Glutamatergic neuron (in vitro differentiated cells): ENCODE measurements at regions not wholly inside any gene's neighbourhood (a gene's known extent, or its start where the extent isn't known, plus 50 kb on each side); places are given as distances from the start of the nearest gene placed in this dataset.

Experiments used
- DNase-seq: peaks from one replicate; pipeline ENCODE4 v3.0.0; 2022
- H3K27ac Mint-ChIP-seq: one replicate; pipeline ENCODE4 v1.8.0; 2020; ENCODE audit warnings: mild to moderate bottlenecking, mixed read lengths, inconsistent platforms; ENCODE audit not compliant: unreplicated experiment
- H3K27me3 Mint-ChIP-seq: one replicate; pipeline ENCODE4 v1.8.0; 2020; ENCODE audit warnings: mild to moderate bottlenecking, moderate library complexity, mixed read lengths, inconsistent platforms; ENCODE audit not compliant: unreplicated experiment
- H3K36me3 Mint-ChIP-seq: one replicate; pipeline ENCODE4 v1.8.0; 2020; ENCODE audit warnings: mild to moderate bottlenecking, mixed read lengths, inconsistent platforms; ENCODE audit not compliant: unreplicated experiment
- H3K4me1 Mint-ChIP-seq: one replicate; pipeline ENCODE4 v1.8.0; 2020; ENCODE audit warnings: mild to moderate bottlenecking, low read depth, mixed read lengths, inconsistent platforms; ENCODE audit not compliant: unreplicated experiment
- H3K4me3 Mint-ChIP-seq: one replicate; pipeline ENCODE4 v1.8.0; 2020; ENCODE audit warnings: mild to moderate bottlenecking, mixed read lengths, inconsistent platforms; ENCODE audit not compliant: unreplicated experiment
- H3K9me3 Mint-ChIP-seq: one replicate; pipeline ENCODE4 v1.8.0; 2020; ENCODE audit warnings: mild to moderate bottlenecking, moderate library complexity, mixed read lengths, inconsistent platforms; ENCODE audit not compliant: unreplicated experiment
- TF ChIP-seq, protein P1 (sequence below): fragments of 200-600 bp; sonication (generic); IDR thresholded peaks from one replicate; pipeline ENCODE4 v1.5.0; 2021; ENCODE audit not compliant: partially characterized antibody, unreplicated experiment

- no peak for DNase-seq
- Mint-ChIP-seq H3K4me3 (no peak overlapping the region), H3K36me3 (no peaks in the 10 kb centered on the region), H3K4me1 (no peaks in the 10 kb centered on the region), H3K27ac (no peak overlapping the region), H3K27me3 (no peaks in the 10 kb centered on the region), H3K9me3 (no peaks in the 10 kb centered on the region)
- TF ChIP-seq, protein P1, sequence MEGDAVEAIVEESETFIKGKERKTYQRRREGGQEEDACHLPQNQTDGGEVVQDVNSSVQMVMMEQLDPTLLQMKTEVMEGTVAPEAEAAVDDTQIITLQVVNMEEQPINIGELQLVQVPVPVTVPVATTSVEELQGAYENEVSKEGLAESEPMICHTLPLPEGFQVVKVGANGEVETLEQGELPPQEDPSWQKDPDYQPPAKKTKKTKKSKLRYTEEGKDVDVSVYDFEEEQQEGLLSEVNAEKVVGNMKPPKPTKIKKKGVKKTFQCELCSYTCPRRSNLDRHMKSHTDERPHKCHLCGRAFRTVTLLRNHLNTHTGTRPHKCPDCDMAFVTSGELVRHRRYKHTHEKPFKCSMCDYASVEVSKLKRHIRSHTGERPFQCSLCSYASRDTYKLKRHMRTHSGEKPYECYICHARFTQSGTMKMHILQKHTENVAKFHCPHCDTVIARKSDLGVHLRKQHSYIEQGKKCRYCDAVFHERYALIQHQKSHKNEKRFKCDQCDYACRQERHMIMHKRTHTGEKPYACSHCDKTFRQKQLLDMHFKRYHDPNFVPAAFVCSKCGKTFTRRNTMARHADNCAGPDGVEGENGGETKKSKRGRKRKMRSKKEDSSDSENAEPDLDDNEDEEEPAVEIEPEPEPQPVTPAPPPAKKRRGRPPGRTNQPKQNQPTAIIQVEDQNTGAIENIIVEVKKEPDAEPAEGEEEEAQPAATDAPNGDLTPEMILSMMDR, result no peak
Measured at GRCh38 chr4:38406243-38406642, 257.8 kb upstream of the KLF3 start.

DNA sequence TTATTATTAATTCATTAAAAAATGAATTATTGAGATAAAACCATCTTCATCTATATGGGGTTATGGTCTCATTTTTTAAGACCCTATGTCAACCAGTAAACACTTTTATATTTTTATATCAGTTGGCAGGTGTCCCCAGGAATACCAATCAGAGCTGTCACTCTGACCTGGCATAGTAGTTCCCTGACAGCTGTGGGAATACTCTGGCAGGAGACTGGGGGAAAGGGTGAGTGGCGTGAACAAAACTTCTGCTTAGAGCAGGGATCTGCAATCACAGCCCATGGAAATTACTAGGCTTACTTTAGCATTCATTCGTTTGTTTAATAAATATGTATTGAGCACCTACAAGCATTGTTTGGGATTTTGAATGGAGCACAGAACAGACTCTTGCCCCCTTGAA is 254.1 kb upstream of the KLF3 start:
- TF ChIP-seq, protein P1, result no peak
- Mint-ChIP-seq H3K9me3 (no peaks in the 10 kb centered on the region), H3K36me3 (no peaks in the 10 kb centered on the region), H3K27me3 (no peaks in the 10 kb centered on the region), H3K27ac (no peak overlapping the region), H3K4me1 (no peaks in the 10 kb centered on the region), H3K4me3 (no peak overlapping the region)
- no peak for DNase-seq

DNA sequence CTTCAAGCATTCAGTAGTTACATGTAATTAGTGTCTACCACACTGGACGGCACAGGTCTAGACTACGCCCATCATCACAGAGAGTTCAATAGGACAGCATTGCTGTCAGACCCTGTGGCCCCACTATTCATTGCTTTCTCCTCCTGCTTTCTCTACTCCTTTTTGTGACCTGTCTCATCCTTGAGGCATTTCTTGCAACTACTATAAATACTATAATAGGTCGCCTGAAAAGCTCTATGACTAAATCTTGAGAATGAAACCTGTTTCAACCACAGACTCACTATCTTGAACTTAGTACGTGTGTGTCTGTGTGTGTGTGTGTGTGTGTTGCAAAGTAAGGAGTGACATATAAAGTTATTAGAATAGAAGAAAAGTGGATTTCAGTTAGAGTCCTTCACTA is 252.9 kb upstream of the KLF3 start:
- H3K4me1 Mint-ChIP-seq, result no peaks in the 10 kb centered on the region
- TF ChIP-seq, protein P1, result no peak
- no peaks in the 10 kb centered on the region for H3K27me3 Mint-ChIP-seq
- no peaks in the 10 kb centered on the region for H3K36me3 Mint-ChIP-seq
- no peak overlapping the region for H3K4me3 Mint-ChIP-seq
- no peak overlapping the region for H3K27ac Mint-ChIP-seq
- no peak for DNase-seq
- no peaks in the 10 kb centered on the region for H3K9me3 Mint-ChIP-seq

DNA sequence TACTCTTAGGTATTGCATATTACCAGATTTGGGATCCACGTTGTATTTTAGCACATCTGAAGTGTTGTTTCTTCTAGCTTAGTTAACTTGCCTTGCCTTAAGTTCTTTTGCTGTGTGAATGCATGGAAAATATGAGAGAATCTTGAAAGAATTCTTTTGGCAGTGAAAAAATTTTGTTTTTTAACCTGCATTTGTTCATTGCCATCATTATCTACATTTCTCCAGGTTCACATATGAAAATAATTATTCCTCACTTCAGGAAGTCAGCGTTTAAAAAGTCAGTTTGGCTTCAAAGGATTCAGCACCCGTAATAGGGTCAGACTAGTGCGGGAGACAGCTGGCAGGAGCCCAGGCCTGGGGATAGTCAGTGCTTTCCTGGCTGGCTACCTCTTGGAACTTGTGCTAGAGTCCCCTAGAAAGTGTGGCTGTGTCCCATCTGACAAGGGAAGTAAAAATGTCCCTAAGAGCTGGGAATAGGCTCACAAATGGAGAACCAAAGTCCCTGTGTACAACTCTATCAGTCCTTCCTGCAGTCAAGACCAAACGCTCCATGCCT is 251.9 kb upstream of the KLF3 start:
- no peaks in the 10 kb centered on the region for H3K27me3 Mint-ChIP-seq
- TF ChIP-seq, protein P1, result no peak
- no peak overlapping the region for H3K27ac Mint-ChIP-seq
- H3K4me1 Mint-ChIP-seq, result no peaks in the 10 kb centered on the region
- H3K36me3 Mint-ChIP-seq, result no peaks in the 10 kb centered on the region
- DNase-seq, result no peak
- no peak overlapping the region for H3K4me3 Mint-ChIP-seq
- H3K9me3 Mint-ChIP-seq, result no peaks in the 10 kb centered on the region

- Mint-ChIP-seq H3K9me3 (no peaks in the 10 kb centered on the region), H3K27me3 (no peaks in the 10 kb centered on the region), H3K4me1 (no peaks in the 10 kb centered on the region), H3K36me3 (no peaks in the 10 kb centered on the region), H3K4me3 (no peak overlapping the region), H3K27ac (no peak overlapping the region)
- TF ChIP-seq, protein P1, result no peak
- DNase-seq, result no peak
Measured at GRCh38 chr4:38413524-38414341, 250.3 kb upstream of the KLF3 start.
